IPS-NIHi7 (cell line): ENCODE measurements at regions not wholly inside any gene's neighbourhood (a gene's known extent, or its start where the extent isn't known, plus 50 kb on each side); places are given as distances from the start of the nearest gene placed in this dataset.

Experiments used
- DNase-seq: peaks from one replicate; pipeline ENCODE4 v3.0.0; 2012; ENCODE audit warnings: mixed read lengths; ENCODE audit errors: extremely low spot score

DNA sequence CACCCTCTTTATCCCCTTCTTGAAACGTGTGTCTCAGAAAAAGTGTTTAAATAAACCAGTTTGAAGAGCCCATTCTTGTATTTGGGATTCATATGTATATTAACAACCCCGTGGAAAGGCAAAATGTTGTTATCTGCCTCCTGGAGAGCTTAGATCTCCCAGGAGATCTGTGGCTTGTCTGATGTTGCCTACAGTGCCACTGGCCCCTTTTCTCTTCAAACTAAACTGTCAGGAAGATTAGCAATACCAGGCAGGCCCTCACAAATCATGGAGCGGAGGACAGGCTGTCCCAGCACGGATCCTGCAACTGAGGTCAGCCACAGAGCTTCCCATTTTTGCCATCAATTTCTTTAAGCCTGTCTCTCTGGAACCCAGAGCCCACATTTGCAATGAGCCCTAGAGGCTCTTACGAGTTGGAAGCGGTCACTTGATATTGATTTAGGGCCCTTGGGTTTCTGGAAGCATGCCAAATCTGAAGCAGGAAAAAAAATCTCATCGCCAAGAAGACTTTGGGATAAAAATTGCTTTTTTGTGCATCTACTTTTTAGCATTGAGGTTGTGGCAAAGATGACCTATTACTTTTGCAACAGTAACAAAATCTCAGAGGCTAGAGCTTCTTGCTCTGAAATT is 234.1 kb downstream of the OPA1 start:
- DNase-seq, result no peak

DNA sequence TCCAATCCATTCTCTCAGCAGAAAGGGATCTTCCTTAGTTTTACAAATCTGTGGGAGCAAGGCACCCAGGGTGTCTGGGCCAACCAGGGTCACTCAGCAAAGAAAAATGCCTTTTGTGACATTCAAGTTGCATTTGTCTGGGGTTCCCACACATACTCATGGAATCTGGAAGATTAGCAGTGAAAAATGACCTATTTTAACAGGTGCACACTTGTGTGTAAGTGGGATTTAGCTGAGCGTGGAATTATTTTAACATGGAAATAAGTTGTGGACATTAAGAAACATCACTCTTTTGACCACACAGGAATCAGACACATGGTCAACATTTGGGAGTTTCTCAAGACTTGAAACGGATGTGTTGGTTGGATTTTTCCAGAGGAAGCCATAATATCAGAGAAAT is 234.9 kb downstream of the OPA1 start:
- DNase-seq, result no peak

DNA sequence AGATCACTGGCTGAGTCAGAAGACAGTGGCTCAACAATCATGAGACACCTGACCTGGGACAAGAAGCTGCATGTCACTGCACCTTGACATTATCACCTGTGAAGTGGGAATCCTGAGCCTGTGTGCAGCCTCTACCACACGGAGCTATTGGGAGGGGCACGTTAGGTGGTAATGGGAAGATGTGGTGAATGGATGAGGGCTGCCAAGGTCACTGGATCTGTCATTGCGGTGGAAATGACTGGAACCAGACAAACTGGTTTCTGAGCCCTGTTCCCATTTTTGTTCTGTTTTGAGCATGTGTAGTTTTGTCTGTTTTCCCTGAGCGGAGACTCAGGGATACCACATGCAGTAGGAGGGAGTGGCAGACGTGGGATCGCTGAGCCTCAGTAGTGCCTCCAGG is 235.5 kb downstream of the OPA1 start:
- DNase-seq, result no peak

DNA sequence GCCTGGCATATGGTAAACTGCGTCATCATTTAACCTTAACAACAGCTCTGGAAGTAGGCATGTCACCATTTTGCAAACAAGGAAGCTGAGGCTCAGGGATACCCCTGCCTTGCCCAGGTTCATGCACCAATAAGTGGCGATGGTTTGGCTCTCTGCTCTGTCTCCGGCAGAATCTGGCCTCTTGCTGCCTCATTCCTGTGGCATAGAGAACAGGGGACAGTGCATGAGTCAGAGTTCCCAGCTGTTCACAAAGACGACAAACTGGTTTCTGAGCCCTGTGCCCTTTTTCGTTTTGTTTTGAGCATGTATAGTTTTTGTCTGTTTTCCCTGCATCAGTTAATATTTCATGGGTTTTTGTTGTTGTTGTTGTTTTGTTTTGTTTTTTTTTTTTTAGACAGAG is 236.8 kb downstream of the OPA1 start:
- DNase-seq, result no peak

DNA sequence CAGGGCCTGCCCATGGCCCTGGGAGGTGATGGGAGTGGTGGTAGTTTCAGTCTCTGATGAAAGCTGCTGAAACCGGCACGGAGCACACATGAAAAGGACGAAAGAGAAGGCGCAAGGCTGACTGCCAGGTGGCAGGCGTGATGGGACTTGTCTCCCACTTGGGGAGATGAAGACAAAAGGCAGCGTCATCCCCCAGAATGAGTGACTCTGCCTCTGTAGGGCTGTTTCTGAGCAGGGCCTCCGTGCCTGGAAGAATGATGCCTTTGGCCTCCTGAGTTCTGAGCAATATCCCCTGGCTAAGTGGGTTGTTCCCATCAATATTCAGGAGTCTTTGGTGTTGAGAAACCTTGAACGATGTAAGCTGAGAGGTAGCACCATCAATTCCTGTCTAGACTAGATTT is 237.8 kb downstream of the OPA1 start:
- no peak for DNase-seq

DNA sequence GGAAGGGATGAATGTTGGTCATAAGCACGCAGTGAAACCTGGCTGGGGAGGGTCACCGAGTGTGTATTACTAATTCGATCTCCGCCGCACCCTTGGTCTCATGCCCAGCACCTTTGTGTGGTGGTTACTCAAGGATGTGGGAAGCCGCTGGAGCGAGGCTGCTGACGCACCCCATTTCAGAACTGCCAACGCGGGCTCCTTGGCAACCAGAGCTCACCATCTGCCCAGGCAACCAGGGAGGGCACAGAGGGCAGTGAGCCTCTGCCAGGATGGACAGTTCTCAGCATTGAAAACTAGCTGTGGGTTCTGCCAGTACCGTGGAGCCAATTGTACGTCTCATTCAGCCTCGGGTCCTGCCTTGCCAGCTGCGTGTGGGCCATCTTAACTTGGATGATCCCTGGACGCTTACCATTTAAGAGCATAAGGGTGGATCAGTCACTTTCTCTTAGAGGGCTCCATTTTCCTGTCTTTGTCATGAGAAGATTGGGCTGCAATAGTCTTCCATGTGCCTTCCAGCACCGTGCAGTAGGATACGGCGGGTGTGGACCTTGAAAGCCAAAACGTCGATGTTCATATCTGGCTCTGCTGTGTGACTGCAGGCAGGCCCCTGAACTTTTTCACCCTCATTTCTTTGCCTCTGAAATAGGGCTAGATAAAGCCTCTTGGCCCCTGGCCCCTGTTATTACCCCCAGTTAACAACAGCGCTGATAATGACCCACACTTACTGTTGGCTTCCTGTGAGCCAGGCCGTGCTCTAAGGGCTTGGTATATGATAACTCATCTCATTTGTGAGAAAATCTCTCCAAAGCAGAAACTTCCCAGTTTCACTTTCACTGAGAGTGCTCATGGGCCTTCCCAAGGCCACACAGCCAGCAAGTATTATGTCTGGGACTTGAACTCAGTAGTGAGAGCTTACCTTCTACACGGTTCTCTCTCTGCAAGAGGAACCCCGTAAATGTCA is 238.8 kb downstream of the OPA1 start:
- DNase-seq, result no peak

DNA sequence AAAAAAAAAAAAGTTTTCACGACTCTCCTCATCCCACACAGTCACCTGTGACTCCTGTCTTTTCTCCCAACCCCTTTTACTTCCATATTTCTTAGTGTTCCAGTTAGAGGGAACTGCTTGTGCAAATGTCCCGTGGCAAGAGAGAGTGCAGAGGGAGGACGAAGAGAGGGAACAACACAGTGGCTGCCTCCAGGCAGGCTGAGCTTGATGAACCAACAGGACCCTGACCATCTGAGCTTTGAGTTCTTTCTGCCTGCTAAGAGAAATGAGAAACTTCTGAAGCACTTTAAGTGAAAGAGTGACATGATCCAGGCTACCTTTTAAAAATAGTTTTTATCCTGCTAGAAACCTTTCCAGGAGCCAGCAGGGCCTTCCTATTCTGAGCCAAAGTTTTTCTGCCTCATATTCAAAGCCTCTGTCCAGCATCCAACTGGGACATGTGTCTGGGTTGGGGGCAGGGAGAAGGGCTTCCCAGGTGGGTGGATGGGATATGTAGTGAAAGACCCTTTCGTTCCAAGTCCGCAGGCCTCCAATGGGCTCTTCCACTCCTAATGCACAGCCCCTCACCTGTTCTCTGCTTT is 239.9 kb downstream of the OPA1 start:
- no peak for DNase-seq

DNA sequence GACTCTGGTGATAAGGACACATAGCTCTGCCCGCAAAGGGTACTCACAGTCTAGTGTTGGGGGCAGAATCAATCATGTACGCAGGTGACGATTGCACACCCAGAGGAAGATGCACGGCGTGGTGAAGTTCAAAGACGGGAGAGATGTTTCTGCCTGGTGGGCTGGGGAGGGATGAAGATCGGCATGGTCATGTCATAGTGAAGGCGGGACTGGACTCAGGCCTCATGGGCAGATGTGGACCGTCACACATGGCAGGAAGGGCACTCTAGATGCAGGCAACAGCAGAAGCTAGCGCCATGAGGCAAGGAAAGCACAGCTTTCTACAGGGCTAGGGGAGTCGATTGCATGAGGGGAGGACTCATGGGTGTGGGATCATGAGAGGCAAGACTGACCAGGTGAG is 240.6 kb downstream of the OPA1 start:
- DNase-seq, result no peak

DNA sequence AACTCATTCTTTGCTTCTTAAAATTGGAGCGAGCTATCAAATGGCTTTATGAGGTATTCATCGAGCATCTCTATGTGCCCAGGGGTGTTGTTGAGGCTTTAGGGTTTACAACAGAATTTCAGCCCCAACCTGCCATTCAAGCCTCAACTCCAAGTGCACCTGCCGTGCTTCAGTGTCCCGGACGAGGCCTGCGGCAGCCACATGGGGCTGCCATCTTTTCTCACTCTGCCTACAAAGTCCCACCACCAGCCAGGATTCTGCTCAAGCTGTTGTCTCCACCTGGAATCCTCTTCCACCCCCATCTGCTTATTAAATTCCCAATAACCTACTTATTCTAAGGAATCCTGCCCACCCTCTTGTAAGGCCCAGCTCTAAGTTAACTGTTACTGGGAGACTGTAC is 242.4 kb downstream of the OPA1 start:
- DNase-seq, result no peak

DNA sequence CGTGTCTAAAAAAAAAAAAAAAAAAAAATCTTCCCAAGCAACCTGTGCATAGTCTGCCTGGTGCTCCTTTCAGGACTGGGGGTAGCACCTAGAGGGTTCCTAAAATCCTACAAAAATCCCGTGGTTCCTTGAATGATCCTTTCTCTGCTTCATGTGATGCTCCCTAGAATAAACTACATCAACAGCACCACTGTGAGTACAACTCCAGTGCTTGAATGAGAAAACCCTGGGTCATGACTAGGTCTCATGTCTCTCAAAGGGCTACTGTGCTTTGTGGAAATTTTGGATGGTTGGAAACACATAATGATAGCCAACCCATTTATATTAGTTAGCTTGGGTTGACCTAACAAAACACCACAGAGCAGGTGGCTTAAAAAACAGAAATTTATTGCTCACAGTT is 243.5 kb downstream of the OPA1 start:
- no peak for DNase-seq

DNA sequence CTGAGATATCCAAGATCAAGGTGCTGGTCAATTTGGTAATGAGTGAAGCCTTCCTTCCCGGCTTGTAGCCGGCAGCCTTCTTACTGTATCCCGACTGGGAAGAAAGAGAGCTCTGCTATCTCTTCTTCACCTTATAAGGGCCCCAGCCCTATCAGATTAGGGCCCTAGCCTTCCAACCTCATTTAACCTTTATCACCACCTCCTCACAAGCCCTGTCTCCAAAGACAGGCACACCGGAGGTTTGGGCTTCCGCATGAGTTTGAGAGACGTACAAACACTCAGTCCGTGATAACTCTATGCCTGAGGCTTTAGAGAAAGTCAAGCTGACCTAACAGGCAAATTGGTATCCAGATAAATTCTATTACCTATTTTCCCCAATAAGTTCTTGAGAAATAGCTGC is 243.9 kb downstream of the OPA1 start:
- no peak for DNase-seq

DNA sequence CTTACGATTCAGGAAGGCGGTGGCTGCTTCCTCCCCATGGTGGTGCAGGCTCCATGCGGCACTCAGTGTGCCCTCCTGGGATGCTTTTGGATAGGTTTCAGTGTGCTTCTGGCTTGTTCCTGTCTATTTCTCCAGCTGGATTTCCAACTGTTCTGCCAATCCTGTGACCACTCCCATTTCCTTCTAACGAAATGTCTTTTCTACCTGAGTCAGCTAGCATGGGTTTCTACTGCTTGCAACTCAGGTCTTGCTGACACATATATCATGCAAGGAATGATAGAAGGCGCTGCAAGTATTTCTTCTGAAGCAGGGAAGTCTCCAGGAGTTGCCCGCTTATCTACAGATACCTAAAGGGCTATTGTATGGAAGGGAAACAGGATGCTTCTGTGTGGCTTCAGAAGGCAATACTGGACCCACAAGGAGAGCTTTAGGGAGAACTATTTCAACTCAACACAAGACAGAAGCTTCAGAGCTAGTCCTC is 244.4 kb downstream of the OPA1 start:
- no peak for DNase-seq

DNA sequence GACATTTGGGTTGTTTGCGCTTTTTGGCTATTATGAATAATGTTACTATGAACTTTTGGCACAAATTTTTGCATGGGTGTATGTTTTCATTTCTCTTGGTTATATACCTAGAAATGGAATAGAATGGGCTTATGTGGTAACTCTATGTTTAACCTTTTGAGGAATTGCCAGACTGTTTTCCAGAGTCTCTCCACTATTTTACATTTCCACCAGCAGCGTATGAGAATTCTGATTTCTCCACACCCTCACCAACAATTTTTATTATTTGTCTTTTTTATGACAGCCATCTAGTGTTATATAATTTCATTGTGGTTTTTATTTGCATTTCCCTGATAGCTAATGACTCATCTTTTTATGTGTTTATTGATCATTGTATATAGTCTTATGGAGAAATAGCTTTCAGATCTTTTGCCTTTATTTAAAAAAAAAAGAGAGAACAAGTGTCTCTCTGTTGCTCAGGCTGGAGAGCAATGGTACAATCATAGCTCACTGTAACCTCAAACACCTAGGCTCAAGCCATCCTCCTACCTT is 247.2 kb downstream of the OPA1 start:
- no peak for DNase-seq

DNA sequence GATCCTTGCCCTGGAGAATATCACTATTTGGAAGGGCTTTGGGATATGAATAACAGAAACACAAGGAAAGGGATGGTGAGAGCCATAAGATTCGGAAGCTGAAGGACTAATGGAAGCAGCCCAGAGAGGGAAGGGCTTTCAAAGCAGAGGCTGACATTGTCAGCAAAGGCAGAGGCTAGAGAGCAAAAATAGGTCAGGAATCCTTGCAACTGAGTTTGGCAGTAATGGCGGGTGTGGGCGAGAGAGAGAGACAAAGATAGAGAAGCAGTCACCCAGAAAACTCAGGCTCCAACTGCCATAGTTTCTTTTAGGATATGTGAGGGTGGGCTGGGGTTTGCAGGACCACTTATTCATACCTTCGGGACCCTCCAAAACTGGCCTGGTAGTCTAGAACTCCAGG is 248.6 kb downstream of the OPA1 start:
- no peak for DNase-seq

DNA sequence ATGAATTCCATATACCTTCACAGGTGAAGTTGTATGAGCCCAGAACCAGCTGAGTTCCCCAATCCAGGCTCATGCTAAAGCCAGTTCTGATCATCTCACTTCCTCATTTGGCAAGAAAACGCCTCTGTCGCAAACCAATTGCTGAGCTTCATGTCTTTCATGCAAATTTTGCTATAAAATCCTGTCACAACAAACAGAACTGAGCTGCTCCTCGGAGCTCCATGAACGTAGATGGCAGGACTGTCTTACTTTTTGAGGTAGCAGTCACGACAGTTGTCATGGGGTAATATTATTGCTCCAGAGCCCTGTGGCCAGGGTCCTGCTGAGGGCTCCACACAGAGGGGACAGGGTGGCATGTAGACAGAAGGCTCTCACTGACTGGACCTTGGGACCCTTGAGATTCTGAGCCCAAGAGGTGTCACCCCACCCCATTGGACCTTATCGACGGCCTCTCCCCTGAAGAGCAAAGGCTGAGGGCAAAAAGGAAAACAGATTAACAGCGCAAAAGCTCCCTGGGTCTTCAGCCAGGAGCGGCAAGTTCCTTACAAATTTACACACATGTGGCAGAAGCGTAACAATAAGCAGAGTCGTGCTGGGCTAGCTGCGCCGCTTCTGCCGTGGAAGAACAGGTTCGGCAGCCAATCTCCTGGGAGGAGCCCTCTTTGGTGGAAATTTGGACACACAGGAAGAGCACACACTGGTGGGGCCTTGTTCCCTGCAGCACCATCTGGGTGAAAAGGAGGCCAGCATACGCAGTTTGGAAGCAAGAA is 249.2 kb downstream of the OPA1 start:
- no peak for DNase-seq

DNA sequence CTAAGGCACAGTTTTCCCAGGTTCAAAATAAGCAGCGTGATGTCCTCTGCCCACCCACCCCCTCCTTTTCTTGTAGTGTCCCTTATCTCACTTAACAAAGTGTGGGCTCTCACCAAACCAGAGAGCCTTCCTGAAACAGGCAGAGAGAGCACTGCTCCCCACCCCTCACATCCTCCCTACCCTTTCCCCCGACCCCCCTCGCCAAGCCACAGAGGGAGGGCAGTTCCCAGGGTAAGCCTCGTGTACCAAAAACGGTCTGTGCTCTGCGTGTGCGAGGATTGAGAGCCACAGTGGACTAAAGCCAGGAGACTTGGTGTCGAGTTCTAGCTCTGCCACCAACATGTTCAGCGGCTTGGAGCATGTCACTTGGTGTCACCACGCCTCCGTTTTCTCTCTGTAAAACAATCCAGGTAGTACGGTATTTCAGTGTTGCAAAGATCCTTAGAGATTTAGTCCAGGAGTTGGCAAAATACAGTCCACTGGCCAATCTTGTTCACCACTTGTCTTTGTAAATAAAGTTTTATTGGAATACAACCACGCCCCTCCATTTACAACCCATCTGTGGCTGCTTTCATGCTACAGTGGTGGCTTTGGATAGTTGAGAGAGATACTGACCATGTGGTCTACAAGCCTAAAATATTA is 249.9 kb downstream of the OPA1 start:
- no peak for DNase-seq

DNA sequence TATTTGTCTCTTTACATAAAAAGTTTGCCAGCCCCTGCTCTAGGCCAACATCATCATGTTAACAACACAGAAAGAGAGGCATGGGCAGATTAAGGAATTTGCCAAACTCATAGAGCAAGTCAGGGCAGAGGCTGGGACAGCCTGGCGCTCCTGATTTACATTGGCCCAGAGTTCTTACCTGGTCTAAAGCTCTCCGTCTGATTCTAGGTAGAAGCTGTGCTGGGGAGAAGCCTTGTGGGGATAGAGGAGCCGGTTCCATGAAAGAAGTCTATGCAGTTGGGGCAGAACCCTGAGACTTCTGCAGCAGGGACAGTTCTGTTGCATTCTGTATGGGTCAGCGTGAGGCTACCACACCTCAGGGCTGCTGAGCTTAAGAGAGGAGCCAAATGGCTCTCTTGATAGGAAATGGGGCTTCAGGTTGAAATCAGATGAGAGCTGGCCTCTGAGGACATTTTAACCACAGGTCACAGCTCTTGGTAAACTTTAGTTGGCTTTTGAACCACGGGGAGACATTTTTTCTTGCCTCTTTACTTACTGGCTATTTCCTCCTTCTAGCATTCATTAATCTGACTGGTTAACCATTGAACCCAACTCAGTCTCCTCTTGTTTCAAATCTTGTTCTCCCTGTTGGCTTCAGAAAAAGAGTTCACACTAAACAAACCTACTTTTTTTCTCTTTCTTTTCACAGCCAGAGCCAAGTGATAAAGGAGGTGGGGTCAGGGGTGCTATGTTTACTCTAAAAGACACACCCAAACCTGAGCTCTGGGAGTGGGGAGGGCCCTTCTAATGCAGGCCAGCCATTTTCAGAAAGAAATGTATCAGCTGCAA is 250.7 kb downstream of the OPA1 start:
- no peak for DNase-seq

DNA sequence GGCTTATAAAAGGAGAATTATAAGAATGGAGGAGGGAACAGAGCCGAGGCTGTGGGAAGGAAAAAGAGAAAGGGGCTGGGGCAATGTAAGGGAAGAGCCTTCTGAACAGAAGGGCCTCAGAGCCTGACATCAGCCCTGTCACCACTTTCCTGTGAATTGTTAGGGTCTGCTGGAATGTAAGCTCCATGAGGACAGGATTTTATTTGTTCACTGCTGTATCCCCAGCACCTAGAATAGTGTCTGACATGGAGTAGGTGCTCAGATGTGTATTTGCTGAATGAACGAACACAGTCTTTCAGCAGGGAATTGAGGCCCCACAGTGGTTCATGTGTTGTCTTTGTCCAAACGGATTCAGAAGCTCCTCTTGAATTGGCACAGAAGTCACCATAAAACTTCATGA is 251.5 kb downstream of the OPA1 start:
- no peak for DNase-seq

DNA sequence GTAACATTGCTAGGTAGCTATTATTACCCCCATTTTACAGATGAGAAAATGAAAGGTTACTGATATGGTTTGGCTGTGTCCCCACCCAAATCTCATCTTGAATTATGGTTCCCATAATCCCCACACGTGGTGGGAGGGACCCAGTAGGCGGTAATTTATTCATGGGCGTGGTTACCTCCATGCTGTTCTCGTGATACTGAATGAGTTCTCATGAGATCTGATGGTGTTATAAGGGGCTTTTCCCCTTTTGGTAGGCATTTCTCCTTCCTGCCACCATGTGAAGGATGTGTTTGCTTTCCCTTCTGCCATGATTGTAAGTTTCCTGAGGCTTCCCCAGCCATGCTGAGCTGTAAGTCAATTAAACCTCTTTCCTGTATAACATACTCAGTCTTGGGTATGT is 252.1 kb downstream of the OPA1 start:
- DNase-seq, result no peak

DNA sequence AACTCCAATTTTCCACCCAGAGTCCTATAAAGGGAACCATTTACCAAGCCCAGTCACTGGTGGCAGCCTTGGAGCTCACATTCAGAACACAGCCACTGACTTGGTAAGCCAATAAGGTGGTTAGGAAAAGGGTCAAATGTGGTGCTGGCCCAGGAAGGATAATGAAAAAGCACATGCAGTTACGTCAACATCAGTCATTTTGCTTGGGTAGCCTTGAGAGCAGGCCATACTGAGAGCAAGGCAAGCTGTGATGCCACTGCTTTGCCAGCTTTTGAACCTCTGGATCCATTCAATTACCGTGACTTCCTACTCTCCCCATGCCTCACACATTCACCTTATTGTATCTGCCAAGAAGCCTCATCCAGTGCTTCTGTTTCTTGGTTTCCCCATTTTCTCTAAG is 253.6 kb downstream of the OPA1 start:
- no peak for DNase-seq
